HG02970 (cell line): ENCODE measurements at regions not wholly inside any gene's neighbourhood (a gene's known extent, or its start where the extent isn't known, plus 50 kb on each side); places are given as distances from the start of the nearest gene placed in this dataset.
"Not testable (repeated sequence)": the region's sequence is repeated elsewhere in the genome, so short reads cannot be mapped to it uniquely, and the experiment has no call there.

Experiments
- ATAC-seq: cut with Tn5 transposase; IDR thresholded peaks from one replicate; pipeline ENCODE4 v1.9.1; 2021; ENCODE audit warnings: mild to moderate bottlenecking, moderate library complexity, moderate number of reproducible peaks; ENCODE audit not compliant: unreplicated experiment, low FRiP score

- no peak for ATAC-seq
Measured at GRCh38 chr2:176780348-176780747, 432.2 kb upstream of the HNRNPA3 start.

- ATAC-seq = no peak
Measured at GRCh38 chr2:176781570-176782217, 430.9 kb upstream of the HNRNPA3 start.

- ATAC-seq = no peak
Measured at GRCh38 chr2:176784633-176785200, 427.9 kb upstream of the HNRNPA3 start.

GRCh38 chr2:176789751-176790150, 422.8 kb upstream of the HNRNPA3 start:
- ATAC-seq = no peak

GRCh38 chr2:176790468-176790867, 422.1 kb upstream of the HNRNPA3 start:
- no peak for ATAC-seq

- no peak for ATAC-seq
Measured at GRCh38 chr2:176793792-176794191, 418.8 kb upstream of the HNRNPA3 start.

GRCh38 chr2:176794392-176794791, 418.2 kb upstream of the HNRNPA3 start:
- no peak for ATAC-seq

- no peak for ATAC-seq
Measured at GRCh38 chr2:176795823-176796222, 416.8 kb upstream of the HNRNPA3 start.

GRCh38 chr2:176796677-176797076, 415.9 kb upstream of the HNRNPA3 start:
- ATAC-seq = not testable (repeated sequence)

- ATAC-seq = no peak
Measured at GRCh38 chr2:176804392-176804791, 408.2 kb upstream of the HNRNPA3 start.

- ATAC-seq = no peak
Measured at GRCh38 chr2:176805345-176805744, 407.2 kb upstream of the HNRNPA3 start.

GRCh38 chr2:176812246-176812775, 400.3 kb upstream of the HNRNPA3 start:
- ATAC-seq = no peak

- ATAC-seq = no peak
Measured at GRCh38 chr2:176813156-176813555, 399.4 kb upstream of the HNRNPA3 start.

- no peak for ATAC-seq
Measured at GRCh38 chr2:176813621-176814049, 399.0 kb upstream of the HNRNPA3 start.

- ATAC-seq = no peak
Measured at GRCh38 chr2:176814274-176814673, 398.3 kb upstream of the HNRNPA3 start.

- no peak for ATAC-seq
Measured at GRCh38 chr2:176814740-176815367, 397.7 kb upstream of the HNRNPA3 start.

GRCh38 chr2:176817061-176817565, 395.5 kb upstream of the HNRNPA3 start:
- no peak for ATAC-seq

GRCh38 chr2:176818076-176818475, 394.5 kb upstream of the HNRNPA3 start:
- no peak for ATAC-seq

GRCh38 chr2:176818617-176819016, 394.0 kb upstream of the HNRNPA3 start:
- no peak for ATAC-seq

- no peak for ATAC-seq
Measured at GRCh38 chr2:176819306-176819705, 393.3 kb upstream of the HNRNPA3 start.

GRCh38 chr2:176820371-176820932, 392.1 kb upstream of the HNRNPA3 start:
- ATAC-seq = no peak
